Sigmoid colon (tissue), 6 donors: ENCODE measurements at regions not wholly inside any gene's neighbourhood (a gene's known extent, or its start where the extent isn't known, plus 50 kb on each side); places are given as distances from the start of the nearest gene placed in this dataset.

Source experiments
- DNase-seq: peaks from one replicate; pipeline ENCODE4 v3.0.0-alpha.2; 2019
- H3K27ac ChIP-seq, 4 donors: fragments of 200-600 bp; sonication (generic); one replicate each; pipeline ENCODE4 v1.5.1; 2016 to 2019; ENCODE audit warnings: mild to moderate bottlenecking in 1 of 4
- H3K27me3 ChIP-seq, 3 donors: fragments of 200-600 bp; sonication (generic); one replicate each; pipeline ENCODE4 v1.5.1; 2019; ENCODE audit warnings: mild to moderate bottlenecking in 1 of 3
- H3K36me3 ChIP-seq, 4 donors: fragments of 200-600 bp; sonication (generic); one replicate each; pipeline ENCODE4 v1.5.1; 2016 to 2019
- H3K4me1 ChIP-seq, 4 donors: fragments of 200-600 bp; sonication (generic); one replicate each; pipeline ENCODE4 v1.5.1; 2017 to 2019
- H3K4me3 ChIP-seq, 4 donors: fragments of 200-600 bp; sonication (generic); one replicate each; pipeline ENCODE4 v1.5.1; 2017 to 2019; ENCODE audit warnings: mild to moderate bottlenecking in 2 of 4, moderate library complexity in 1 of 4
- H3K9me3 ChIP-seq, 4 donors: fragments of 200-600 bp in 3 of 4; sonication (generic) in 3 of 4; one replicate each; pipeline versions ENCODE4 v1.5.1 to v1.6.1; 2013 to 2019
- CTCF ChIP-seq, 4 experiments: fragments of 450-650 bp in 3 of 4; fragments of 200-600 bp in 1 of 4; IDR thresholded peaks; one replicate each; pipeline ENCODE4 v1.5.1; 2016 to 2019; ENCODE audit warnings: antibody characterized with exemption in 4 of 4, mild to moderate bottlenecking in 3 of 4, moderate library complexity in 2 of 4
- EP300 ChIP-seq, 4 donors: sonication (generic); formaldehyde crosslinking; IDR thresholded peaks; one replicate each; pipeline ENCODE4 v1.6.1; 2017; ENCODE audit warnings: antibody characterized with exemption in 4 of 4
- POLR2A ChIP-seq, 2 donors: fragments of 450-650 bp; IDR thresholded peaks; one replicate each; pipeline ENCODE4 v1.6.1; 2016; ENCODE audit warnings: antibody characterized with exemption in 2 of 2, mild to moderate bottlenecking in 2 of 2, moderate library complexity in 2 of 2
- POLR2AphosphoS5 ChIP-seq, 4 donors: sonication (generic); formaldehyde crosslinking; IDR thresholded peaks; one replicate each; pipeline ENCODE4 v1.6.1; 2017; ENCODE audit warnings: antibody characterized with exemption in 4 of 4
- WGBS, 2 donors: extraction: QIAGEN DNeasy Blood & Tissue Kit; methylation state at CpG; one replicate each; pipeline ENCODE4 v1.1.7; 2013; 5-methylcytosine and 5-hydroxymethylcytosine counted together
- intact Hi-C: fragments of 100-400 bp; cut with DNase I; formaldehyde crosslinking; loops from one replicate; pipeline ENCODE4 v1.15.1; 2023
- donor health status: healthy with polysubstance abuse.
- donor health status: healthy.

- no peak overlapping the region for H3K4me3 ChIP-seq
- H3K36me3 ChIP-seq = no peaks in the 10 kb centered on the region
- H3K27me3 ChIP-seq = no peaks in the 10 kb centered on the region
- no peak overlapping the region for H3K27ac ChIP-seq
- TF ChIP-seq CTCF (IDR thresholded peaks at IDR 0.05) (no peak), POLR2AphosphoS5 (IDR thresholded peaks at IDR 0.05) (no peak), EP300 (IDR thresholded peaks at IDR 0.05) (no peak), POLR2A (IDR thresholded peaks at IDR 0.05) (no peak)
- H3K9me3 ChIP-seq = no peaks in the 10 kb centered on the region
- no peaks in the 10 kb centered on the region for H3K4me1 ChIP-seq
- no peak for DNase-seq
- 21 to 61% methylated on average over 1 of the region's 1 CpG for whole genome bisulfite sequencing, 2 donors
- intact Hi-C loops = no loop called here
Measured at GRCh38 chr11:13891911-13892310, 70.6 kb upstream of the SPON1 start.

GRCh38 chr11:13896175-13896980 lies 66.1 kb upstream of the SPON1 start:
- H3K27me3 ChIP-seq = no peaks in the 10 kb centered on the region
- WGBS, 2 donors = 76% methylated on average over 6 of the region's 6 CpGs

DNA sequence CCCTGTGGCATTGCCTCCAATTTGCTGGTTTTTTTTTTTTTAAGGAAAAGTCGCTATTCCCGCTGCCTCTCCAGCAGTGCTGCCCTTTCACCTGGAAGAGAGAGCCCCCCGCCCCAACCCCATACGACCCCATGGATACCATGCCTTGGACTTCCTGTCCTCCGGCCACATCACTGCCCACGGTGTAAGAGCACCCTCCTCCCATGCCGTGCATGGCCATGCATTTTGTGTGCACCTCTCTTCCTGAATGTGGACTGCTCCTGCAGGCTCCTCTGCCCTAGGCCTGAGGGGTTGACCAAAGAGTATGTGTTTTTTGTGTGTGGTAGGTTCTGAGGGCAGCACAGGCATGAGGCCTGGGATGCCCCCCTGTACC lies 65.6 kb upstream of the SPON1 start:
- intact Hi-C loops = no loop called here
- no peak for TF ChIP-seq CTCF (IDR thresholded peaks at IDR 0.05)
- Histone ChIP-seq H3K36me3 (no peaks in the 10 kb centered on the region), H3K4me1 (no peaks in the 10 kb centered on the region), H3K4me3 (no peak overlapping the region), H3K9me3 (no peaks in the 10 kb centered on the region), H3K27me3 (no peaks in the 10 kb centered on the region), H3K27ac (no peak overlapping the region)
- no peak for DNase-seq
- WGBS, 2 donors = 81 to 83% methylated on average over 7 of the region's 7 CpGs

More at GRCh38 chr11:13896175-13896980, 66.1 kb upstream of the SPON1 start:
- no peak overlapping the region for H3K4me3 ChIP-seq
- H3K9me3 ChIP-seq = no peaks in the 10 kb centered on the region
- no peak for DNase-seq
- TF ChIP-seq CTCF (IDR thresholded peaks at IDR 0.05) = no peak
- no peak for TF ChIP-seq EP300 (IDR thresholded peaks at IDR 0.05)
- TF ChIP-seq POLR2A (IDR thresholded peaks at IDR 0.05) = no peak
- no peak for TF ChIP-seq POLR2AphosphoS5 (IDR thresholded peaks at IDR 0.05)
- no peaks in the 10 kb centered on the region for H3K36me3 ChIP-seq
- intact Hi-C loops = no loop called here
- no peaks in the 10 kb centered on the region for H3K4me1 ChIP-seq
- no peak overlapping the region for H3K27ac ChIP-seq

DNA sequence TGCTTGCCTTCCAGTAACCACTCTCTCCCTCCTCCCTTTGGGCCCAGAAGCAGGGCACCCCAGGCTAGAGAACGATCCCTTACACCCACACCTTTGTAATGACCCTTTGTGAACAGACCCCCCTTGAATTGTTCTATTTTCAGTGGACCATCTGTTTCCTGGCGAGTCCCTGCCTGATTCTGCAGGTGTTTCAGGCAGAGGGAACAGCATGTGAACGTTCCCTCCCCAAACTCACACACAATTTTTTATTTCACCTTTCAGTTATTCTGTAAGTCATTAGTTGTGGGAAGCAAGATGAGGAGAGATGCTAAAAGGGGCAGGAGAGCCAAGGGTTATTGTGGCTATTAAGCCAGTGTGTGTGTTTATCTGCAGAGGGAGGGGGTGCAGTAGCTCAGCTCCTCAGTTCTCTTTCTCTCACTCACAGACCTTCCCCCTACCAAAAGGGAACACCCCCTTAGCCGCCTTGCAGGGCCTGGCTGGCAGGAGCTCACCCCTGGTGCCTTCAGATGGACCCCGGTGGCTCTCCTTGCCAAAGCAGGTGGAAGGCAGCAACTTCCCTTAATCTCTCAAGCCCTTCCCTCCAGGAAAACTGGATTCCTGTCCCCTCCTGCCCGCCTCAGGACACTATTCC lies 64.8 kb upstream of the SPON1 start:
- Histone ChIP-seq H3K36me3 (no peaks in the 10 kb centered on the region), H3K4me1 (no peaks in the 10 kb centered on the region), H3K27me3 (no peaks in the 10 kb centered on the region), H3K9me3 (no peaks in the 10 kb centered on the region), H3K27ac (no peak overlapping the region), H3K4me3 (no peak overlapping the region)
- intact Hi-C loops = no loop called here
- no peak for TF ChIP-seq POLR2AphosphoS5 (IDR thresholded peaks at IDR 0.05)
- DNase-seq = no peak
- 59 to 83% methylated on average over 6 of the region's 6 CpGs for WGBS, 2 donors

GRCh38 chr11:13899603-13900002 lies 62.9 kb upstream of the SPON1 start:
- Histone ChIP-seq H3K4me3 (no peak overlapping the region), H3K36me3 (no peaks in the 10 kb centered on the region), H3K27me3 (no peaks in the 10 kb centered on the region), H3K9me3 (no peaks in the 10 kb centered on the region), H3K4me1 (no peaks in the 10 kb centered on the region), H3K27ac (no peak overlapping the region)
- DNase-seq = no peak
- intact Hi-C loops = no loop called here
- TF ChIP-seq POLR2A (IDR thresholded peaks at IDR 0.05) = no peak
- no peak for TF ChIP-seq EP300 (IDR thresholded peaks at IDR 0.05)
- no peak for TF ChIP-seq CTCF (IDR thresholded peaks at IDR 0.05)
- no peak for TF ChIP-seq POLR2AphosphoS5 (IDR thresholded peaks at IDR 0.05)
